Loucy (cell line): ENCODE measurements at regions not wholly inside any gene's neighbourhood (a gene's known extent, or its start where the extent isn't known, plus 50 kb on each side); places are given as distances from the start of the nearest gene placed in this dataset.

ENCODE experiments used
- H2AFZ ChIP-seq: fragments of 200-600 bp; sonication (generic); 2 replicates; pipeline ENCODE4 v1.6.0; 2016; ENCODE audit warnings: antibody characterized with exemption, mild to moderate bottlenecking, low read length, moderate library complexity
- H3F3A ChIP-seq: fragments of 200-600 bp; 2 replicates; pipeline ENCODE4 v1.6.0; 2016; ENCODE audit warnings: antibody characterized with exemption, low read depth, mild to moderate bottlenecking
- H3K27me3 ChIP-seq: fragments of 200-600 bp; sonication (generic); 2 replicates; pipeline ENCODE4 v1.6.1; 2014; ENCODE audit warnings: low read length, mild to moderate bottlenecking; ENCODE audit not compliant: insufficient read depth, poor library complexity, severe bottlenecking
- H3K36me3 ChIP-seq: fragments of 200-600 bp; sonication (generic); 2 replicates; pipeline ENCODE4 v1.6.1; 2016; ENCODE audit warnings: low read length; ENCODE audit not compliant: insufficient read depth
- H3K4me1 ChIP-seq: fragments of 200-600 bp; sonication (generic); 2 replicates; pipeline ENCODE4 v1.5.1; 2014; ENCODE audit warnings: low read length, mild to moderate bottlenecking; ENCODE audit not compliant: insufficient read depth, poor library complexity, severe bottlenecking
- H3K4me2 ChIP-seq: fragments of 200-600 bp; sonication (generic); 2 replicates; pipeline ENCODE4 v1.6.0; 2014; ENCODE audit warnings: antibody characterized with exemption, low read length, low read depth, mild to moderate bottlenecking; ENCODE audit not compliant: poor library complexity, severe bottlenecking
- H3K4me3 ChIP-seq: fragments of 200-600 bp; sonication (generic); 2 replicates; pipeline ENCODE4 v1.5.1; 2014; ENCODE audit warnings: low read length, mild to moderate bottlenecking, mixed read lengths; ENCODE audit not compliant: poor library complexity, severe bottlenecking
- H3K79me2 ChIP-seq: fragments of 200-600 bp; sonication (generic); 2 replicates; pipeline ENCODE4 v1.6.1; 2014; ENCODE audit warnings: low read length; ENCODE audit not compliant: insufficient read depth
- H3K9ac ChIP-seq: fragments of 200-600 bp; sonication (generic); 2 replicates; pipeline ENCODE4 v1.6.0; 2014; ENCODE audit warnings: mild to moderate bottlenecking, low read depth, low read length, moderate library complexity; ENCODE audit not compliant: poor library complexity, severe bottlenecking
- H3K9me2 ChIP-seq: fragments of 200-600 bp; sonication (generic); replicated peaks from 2 replicates; pipeline ENCODE4 v1.6.1; 2016; ENCODE audit warnings: low read depth, low read length, mixed read lengths
- H3K9me3 ChIP-seq: fragments of 200-600 bp; sonication (generic); 2 replicates; pipeline ENCODE4 v1.6.1; 2014; ENCODE audit warnings: mild to moderate bottlenecking, antibody characterized with exemption, low read length, low read depth; ENCODE audit not compliant: insufficient read depth
- H4K20me1 ChIP-seq: fragments of 200-600 bp; sonication (generic); 2 replicates; pipeline ENCODE4 v1.6.0; 2014; ENCODE audit warnings: antibody characterized with exemption, low read length, mild to moderate bottlenecking; ENCODE audit not compliant: insufficient read depth, poor library complexity, severe bottlenecking
- EZH2phosphoT487 ChIP-seq: fragments of 200-600 bp; IDR thresholded peaks from 2 replicates; pipeline ENCODE4 v1.6.1; 2018; ENCODE audit warnings: antibody characterized with exemption, mild to moderate bottlenecking, moderate library complexity, borderline replicate concordance
- TF ChIP-seq, protein P1 (sequence below): fragments of 200-600 bp; sonication (generic); conservative IDR thresholded peaks from 2 replicates; pipeline ENCODE4 v1.5.1; 2014; ENCODE audit warnings: mild to moderate bottlenecking, antibody characterized with exemption, low read length

DNA sequence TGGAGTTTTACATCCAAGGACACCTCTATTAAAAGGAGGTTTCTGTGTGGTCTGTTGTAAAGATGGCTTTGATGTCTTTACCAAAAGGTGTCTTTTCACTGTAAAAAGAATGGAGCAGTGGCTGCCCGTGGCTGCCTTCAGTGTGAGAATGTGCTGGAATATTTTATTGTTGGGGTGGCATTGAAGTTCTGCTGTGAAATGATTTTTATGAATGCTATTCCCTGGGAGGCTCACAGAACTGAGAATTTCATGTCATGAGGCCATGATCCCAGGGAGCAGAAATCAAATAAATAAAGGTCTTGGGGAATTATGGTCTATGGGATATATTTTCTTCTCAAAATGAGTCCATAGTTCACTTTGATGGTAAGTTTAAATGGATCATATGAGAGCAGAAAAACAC, 425.2 kb upstream of the ZNF608 start:
- TF ChIP-seq, protein P1, sequence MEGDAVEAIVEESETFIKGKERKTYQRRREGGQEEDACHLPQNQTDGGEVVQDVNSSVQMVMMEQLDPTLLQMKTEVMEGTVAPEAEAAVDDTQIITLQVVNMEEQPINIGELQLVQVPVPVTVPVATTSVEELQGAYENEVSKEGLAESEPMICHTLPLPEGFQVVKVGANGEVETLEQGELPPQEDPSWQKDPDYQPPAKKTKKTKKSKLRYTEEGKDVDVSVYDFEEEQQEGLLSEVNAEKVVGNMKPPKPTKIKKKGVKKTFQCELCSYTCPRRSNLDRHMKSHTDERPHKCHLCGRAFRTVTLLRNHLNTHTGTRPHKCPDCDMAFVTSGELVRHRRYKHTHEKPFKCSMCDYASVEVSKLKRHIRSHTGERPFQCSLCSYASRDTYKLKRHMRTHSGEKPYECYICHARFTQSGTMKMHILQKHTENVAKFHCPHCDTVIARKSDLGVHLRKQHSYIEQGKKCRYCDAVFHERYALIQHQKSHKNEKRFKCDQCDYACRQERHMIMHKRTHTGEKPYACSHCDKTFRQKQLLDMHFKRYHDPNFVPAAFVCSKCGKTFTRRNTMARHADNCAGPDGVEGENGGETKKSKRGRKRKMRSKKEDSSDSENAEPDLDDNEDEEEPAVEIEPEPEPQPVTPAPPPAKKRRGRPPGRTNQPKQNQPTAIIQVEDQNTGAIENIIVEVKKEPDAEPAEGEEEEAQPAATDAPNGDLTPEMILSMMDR = no peak
- TF ChIP-seq EZH2phosphoT487 = no peak
- no peaks in the 10 kb centered on the region for H3K27me3 ChIP-seq
- H3K79me2 ChIP-seq = no peaks in the 10 kb centered on the region
- no peak overlapping the region for H2AFZ ChIP-seq
- H3K9me2 ChIP-seq = no peaks in the 10 kb centered on the region
- H3K4me3 ChIP-seq = no peak overlapping the region
- no peaks in the 10 kb centered on the region for H3F3A ChIP-seq
- no peaks in the 10 kb centered on the region for H4K20me1 ChIP-seq
- H3K4me1 ChIP-seq = no peaks in the 10 kb centered on the region
- no peaks in the 10 kb centered on the region for H3K36me3 ChIP-seq
- H3K9ac ChIP-seq = no peak overlapping the region
- no peaks in the 10 kb centered on the region for H3K9me3 ChIP-seq
- H3K4me2 ChIP-seq = no peak overlapping the region

- Histone ChIP-seq H3K4me3 (no peak overlapping the region), H3K9me3 (no peaks in the 10 kb centered on the region), H3K36me3 (no peaks in the 10 kb centered on the region), H2AFZ (no peak overlapping the region), H3K79me2 (no peaks in the 10 kb centered on the region), H3K9me2 (no peaks in the 10 kb centered on the region), H3F3A (no peaks in the 10 kb centered on the region), H3K4me2 (no peak overlapping the region), H3K4me1 (no peaks in the 10 kb centered on the region), H4K20me1 (no peaks in the 10 kb centered on the region), H3K27me3 (no peaks in the 10 kb centered on the region), H3K9ac (no peak overlapping the region)
- TF ChIP-seq, protein P1 = no peak
- no peak for TF ChIP-seq EZH2phosphoT487
These were observed 429.0 kb upstream of the ZNF608 start for GRCh38 chr5:125175348-125176004.

DNA sequence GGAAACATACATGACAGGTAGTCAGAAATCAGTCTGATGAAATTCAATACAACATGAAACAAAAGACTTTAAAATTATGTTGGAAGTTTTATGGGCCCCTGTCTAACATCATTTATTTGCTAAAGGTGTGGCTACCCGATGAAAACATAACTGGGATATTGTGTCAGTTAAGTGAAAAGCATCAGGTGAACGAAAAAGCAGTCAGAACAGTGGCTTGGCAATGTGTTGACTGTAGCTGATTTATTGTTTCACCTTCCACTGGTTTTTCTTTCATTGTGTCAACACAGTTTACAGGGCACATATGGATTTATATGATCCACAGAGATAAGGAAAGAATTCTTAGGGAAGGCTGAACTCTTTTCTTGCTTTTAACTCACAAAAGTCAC, 429.6 kb upstream of the ZNF608 start:
- no peaks in the 10 kb centered on the region for H3K4me1 ChIP-seq
- no peaks in the 10 kb centered on the region for H3F3A ChIP-seq

More for the DNA sequence above, 429.6 kb upstream of the ZNF608 start:
- H4K20me1 ChIP-seq = no peaks in the 10 kb centered on the region
- TF ChIP-seq, protein P1 = no peak
- no peak for TF ChIP-seq EZH2phosphoT487
- no peaks in the 10 kb centered on the region for H3K27me3 ChIP-seq
- H2AFZ ChIP-seq = no peak overlapping the region
- no peaks in the 10 kb centered on the region for H3K79me2 ChIP-seq
- H3K9me3 ChIP-seq = no peaks in the 10 kb centered on the region
- H3K36me3 ChIP-seq = no peaks in the 10 kb centered on the region
- H3K4me3 ChIP-seq = no peak overlapping the region
- H3K9ac ChIP-seq = no peak overlapping the region
- no peak overlapping the region for H3K4me2 ChIP-seq
- no peaks in the 10 kb centered on the region for H3K9me2 ChIP-seq
